ENCODE measurements at regions not wholly inside any gene's neighbourhood (a gene's known extent, or its start where the extent isn't known, plus 50 kb on each side); places are given as distances from the start of the nearest gene placed in this dataset.

GRCh38 chr2:16178551-16179130 lies 238.3 kb downstream of the MYCN start:
- TF ChIP-seq FOXK2 (IDR thresholded peaks at IDR 0.05) (no peak), ELF4 (IDR thresholded peaks at IDR 0.05) (no peak), SUZ12 (IDR thresholded peaks at IDR 0.05) (no peak)
